ENCODE measurements at regions not wholly inside any gene's neighbourhood (a gene's known extent, or its start where the extent isn't known, plus 50 kb on each side); places are given as distances from the start of the nearest gene placed in this dataset.
"Not testable (repeated sequence)": the region's sequence is repeated elsewhere in the genome, so short reads cannot be mapped to it uniquely, and the experiment has no call there.

DNA sequence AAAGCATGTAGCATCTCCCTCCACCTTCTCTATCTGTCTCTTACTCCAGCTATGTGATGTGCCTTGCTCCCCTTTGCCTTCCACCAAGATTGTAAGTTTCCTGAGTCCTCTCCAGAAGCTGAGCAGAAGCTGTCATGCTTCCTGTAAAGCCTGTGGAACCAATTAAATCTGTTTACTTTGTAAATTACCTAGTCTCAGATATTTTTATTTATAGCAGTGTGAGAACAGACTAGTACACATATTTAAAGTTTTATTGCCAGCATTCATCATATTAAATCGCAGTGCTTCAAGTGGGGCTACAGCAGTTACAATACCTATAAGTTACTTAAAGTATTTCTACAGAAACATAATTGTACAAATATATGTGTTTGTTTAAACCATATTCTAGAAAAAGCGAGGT is 973.1 kb downstream of the SLC16A7 start:
- no peaks in the 10 kb centered on the region for H3K4me1 Mint-ChIP-seq (ENCODE audit: low read depth in 2 of 2)
- no peak overlapping the region for H3K4me3 Mint-ChIP-seq
- peaks cover 3% of the 10 kb centered on the region for H3K36me3 Mint-ChIP-seq (ENCODE audit: insufficient read depth)
- no peaks in the 10 kb centered on the region for H3K27me3 Mint-ChIP-seq
- no peak overlapping the region for H3K27ac Mint-ChIP-seq
- peaks cover 4 to 26% of the 10 kb centered on the region in 2 donors for H3K9me3 Mint-ChIP-seq
- ATAC-seq (replicated peaks) (no peak), DNase-seq (no peak)

DNA sequence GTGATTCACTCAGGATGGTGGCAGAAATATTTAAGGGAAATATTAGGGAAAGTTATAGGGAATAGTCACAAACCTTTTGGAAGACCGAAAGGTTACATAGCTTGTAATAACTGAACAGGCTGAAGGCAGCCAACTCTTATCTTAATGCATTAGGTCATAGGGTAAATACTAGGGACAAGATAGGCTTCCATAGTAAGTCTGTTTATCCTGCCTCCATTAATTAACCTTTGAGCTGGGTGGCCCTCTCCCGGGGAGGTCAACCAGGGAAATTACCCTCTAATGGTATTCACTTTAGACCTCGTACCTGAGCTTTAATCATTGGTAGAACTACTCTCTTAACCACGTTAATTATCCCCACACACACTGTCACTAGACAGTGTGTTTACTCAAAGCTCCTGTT is 981.8 kb downstream of the SLC16A7 start:
- H3K4me1 Mint-ChIP-seq (ENCODE audit: low read depth in 2 of 2), result no peaks in the 10 kb centered on the region
- H3K27ac Mint-ChIP-seq, result no peak overlapping the region
- peaks cover 4 to 7% of the 10 kb centered on the region in 2 donors for H3K9me3 Mint-ChIP-seq
- no peaks in the 10 kb centered on the region for H3K36me3 Mint-ChIP-seq (ENCODE audit: insufficient read depth)
- DNase-seq (no peak), ATAC-seq (replicated peaks) (no peak)
- no peaks in the 10 kb centered on the region for H3K27me3 Mint-ChIP-seq
- H3K4me3 Mint-ChIP-seq, result no peak overlapping the region

DNA sequence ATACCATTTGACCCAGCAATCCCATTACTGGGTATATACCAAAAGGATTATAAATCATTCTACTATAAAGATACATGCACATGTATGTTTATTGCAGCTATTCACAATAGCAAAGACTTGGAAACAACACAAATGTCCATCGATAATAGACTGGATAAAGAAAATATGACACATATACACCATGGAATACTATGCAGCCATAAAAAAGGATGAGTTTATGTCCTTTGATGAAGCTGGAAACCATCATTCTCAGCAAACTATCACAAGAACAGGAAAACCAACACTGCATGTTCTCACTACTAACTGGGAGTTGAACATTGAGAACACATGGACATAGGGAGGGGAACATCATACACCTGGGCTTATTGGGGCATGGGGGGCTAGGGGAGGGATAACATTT is 991.8 kb downstream of the SLC16A7 start:
- H3K4me3 Mint-ChIP-seq; H3K27ac Mint-ChIP-seq; DNase-seq; H3K36me3 Mint-ChIP-seq (ENCODE audit: insufficient read depth); ATAC-seq (replicated peaks); H3K27me3 Mint-ChIP-seq; H3K4me1 Mint-ChIP-seq (ENCODE audit: low read depth in 2 of 2): not testable (repeated sequence)
- peaks cover 3 to 19% of the 10 kb centered on the region in 2 donors for H3K9me3 Mint-ChIP-seq

DNA sequence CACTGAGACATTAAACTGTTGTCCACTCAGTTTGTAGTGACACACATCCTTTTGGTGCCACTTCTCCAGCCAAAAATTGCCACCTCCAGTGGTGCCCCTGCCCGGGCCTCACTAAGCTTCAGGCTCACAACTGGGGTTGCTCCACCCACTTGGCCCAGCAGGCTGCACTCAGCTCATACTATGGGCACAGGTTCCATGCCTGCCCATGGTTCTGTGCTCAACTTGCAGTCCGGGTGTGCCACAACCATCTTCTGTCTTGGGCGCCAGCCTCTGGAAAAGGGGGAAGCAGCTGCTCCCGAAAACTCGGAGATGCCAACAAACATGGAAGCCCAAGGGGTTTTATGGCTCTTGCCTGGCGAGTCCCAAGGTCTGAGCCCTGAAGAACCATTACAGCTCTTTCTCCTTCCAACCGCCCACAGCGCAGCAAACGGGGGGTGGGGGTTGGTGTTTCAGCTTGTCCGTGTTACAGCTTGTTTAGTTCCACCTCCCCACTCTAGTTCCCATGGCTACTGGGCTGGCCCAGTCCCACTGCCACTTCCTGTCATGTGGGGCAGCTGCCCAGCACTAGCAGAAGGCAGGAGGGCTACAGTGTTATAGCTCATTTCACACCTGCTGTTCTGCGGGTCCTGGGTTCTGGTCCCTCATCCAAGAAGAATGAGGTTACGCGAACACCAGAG is 998.3 kb downstream of the SLC16A7 start:
- ATAC-seq (replicated peaks), result no peak
- no peaks in the 10 kb centered on the region for H3K4me1 Mint-ChIP-seq (ENCODE audit: low read depth in 2 of 2)

DNA sequence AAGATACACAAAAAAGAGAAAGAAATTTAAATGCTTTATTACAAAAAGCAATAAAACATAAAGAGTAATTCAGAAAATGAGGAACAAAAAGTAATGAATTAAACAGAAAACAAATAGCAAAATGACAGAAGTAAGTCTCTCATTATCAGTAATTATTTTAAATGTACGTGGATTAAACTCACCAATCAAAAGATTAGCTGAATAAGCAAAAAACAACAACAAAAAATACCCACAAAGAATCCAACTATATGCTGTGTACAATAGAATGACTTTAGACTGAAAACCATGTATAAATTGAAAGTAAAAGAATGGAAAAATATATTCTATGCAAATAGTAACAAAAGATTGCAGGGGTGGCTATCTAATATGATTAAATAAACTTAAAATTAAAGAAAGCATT is 1006.8 kb downstream of the SLC16A7 start:
- DNase-seq (no peak), ATAC-seq (replicated peaks) (no peak)
- H3K4me3 Mint-ChIP-seq, result no peak overlapping the region
- no peak overlapping the region for H3K27ac Mint-ChIP-seq
- H3K36me3 Mint-ChIP-seq (ENCODE audit: insufficient read depth), result no peaks in the 10 kb centered on the region
- no peaks in the 10 kb centered on the region for H3K4me1 Mint-ChIP-seq (ENCODE audit: low read depth in 2 of 2)
- peaks cover 0 to 6% of the 10 kb centered on the region in 2 donors for H3K9me3 Mint-ChIP-seq
- H3K27me3 Mint-ChIP-seq, result no peaks in the 10 kb centered on the region

More for the DNA sequence above, 998.3 kb downstream of the SLC16A7 start:
- H3K36me3 Mint-ChIP-seq (ENCODE audit: insufficient read depth), result no peaks in the 10 kb centered on the region
- H3K4me3 Mint-ChIP-seq, result no peak overlapping the region
- no peak for DNase-seq
- H3K9me3 Mint-ChIP-seq, result peaks cover 3 to 17% of the 10 kb centered on the region in 2 donors
- H3K27me3 Mint-ChIP-seq, result no peaks in the 10 kb centered on the region
- H3K27ac Mint-ChIP-seq, result no peak overlapping the region

DNA sequence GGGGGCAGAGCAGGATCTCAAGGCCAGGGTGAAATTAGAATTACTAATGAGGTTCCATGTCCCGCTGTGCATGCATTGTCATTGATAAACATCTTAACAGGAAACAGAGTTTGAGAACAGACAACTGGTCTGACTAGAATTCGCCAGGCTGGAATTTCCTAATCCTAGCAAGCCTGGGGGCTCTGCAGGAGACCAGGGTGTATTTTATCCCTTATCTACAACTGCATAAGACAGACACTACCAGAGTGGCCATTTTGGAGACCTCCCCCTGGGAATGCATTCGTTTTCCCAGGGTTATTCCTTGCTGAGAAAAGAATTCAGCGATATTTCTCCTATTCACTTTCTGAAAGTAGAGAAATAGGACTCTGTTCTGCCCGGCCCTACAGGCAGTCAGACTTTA is 1007.6 kb downstream of the SLC16A7 start:
- not testable (repeated sequence) for H3K27ac Mint-ChIP-seq; H3K27me3 Mint-ChIP-seq; H3K4me1 Mint-ChIP-seq (ENCODE audit: low read depth in 2 of 2); ATAC-seq (replicated peaks); H3K4me3 Mint-ChIP-seq; DNase-seq; H3K9me3 Mint-ChIP-seq; H3K36me3 Mint-ChIP-seq (ENCODE audit: insufficient read depth)

DNA sequence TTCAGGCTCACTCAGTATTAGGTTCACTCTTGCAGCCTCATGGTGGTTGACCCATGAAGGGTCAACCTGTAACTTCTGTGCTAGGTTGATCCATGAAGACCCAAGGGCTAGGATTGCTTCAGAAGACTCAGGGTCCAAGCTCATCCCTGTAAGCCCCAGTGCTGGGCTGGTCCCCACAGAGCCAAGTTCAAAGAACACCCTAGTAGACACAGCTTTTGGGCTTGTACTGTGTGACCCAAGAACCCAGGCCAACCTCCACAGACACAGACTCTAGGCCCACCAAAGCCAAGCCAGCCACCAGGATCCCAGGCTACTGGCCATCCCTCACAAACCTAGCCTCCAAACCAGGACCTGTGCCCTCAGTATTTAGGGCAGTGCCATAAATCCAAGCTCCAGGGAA is 1020.6 kb downstream of the SLC16A7 start:
- H3K4me3 Mint-ChIP-seq, result no peak overlapping the region
- H3K36me3 Mint-ChIP-seq (ENCODE audit: insufficient read depth), result no peaks in the 10 kb centered on the region
- no peak for ATAC-seq (replicated peaks)
- peaks cover 6 to 21% of the 10 kb centered on the region in 2 donors for H3K9me3 Mint-ChIP-seq
- no peaks in the 10 kb centered on the region for H3K4me1 Mint-ChIP-seq (ENCODE audit: low read depth in 2 of 2)
- no peaks in the 10 kb centered on the region for H3K27me3 Mint-ChIP-seq
- no peak overlapping the region for H3K27ac Mint-ChIP-seq
- no peak for DNase-seq

DNA sequence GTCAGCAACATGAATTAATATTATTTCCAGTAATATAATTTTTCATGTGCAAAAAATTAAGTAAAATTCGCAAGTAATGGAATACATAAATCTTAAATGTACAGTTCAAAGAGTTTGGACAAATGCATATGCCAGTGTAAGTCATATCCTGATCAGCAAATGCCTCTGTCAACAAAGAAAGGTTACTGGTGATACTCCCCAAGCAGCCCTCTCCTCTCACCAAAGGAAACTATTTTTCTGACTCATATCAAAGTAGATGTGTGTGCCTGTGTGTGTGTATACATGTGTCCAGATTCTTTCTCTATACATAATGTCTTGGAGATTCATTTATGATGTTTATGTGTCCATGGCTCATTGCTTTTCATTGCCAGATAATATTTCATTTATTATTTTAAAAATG is 1035.0 kb downstream of the SLC16A7 start:
- H3K4me3 Mint-ChIP-seq, result no peak overlapping the region
- ATAC-seq (replicated peaks) (no peak), DNase-seq (no peak)
- H3K36me3 Mint-ChIP-seq (ENCODE audit: insufficient read depth), result no peaks in the 10 kb centered on the region
- no peaks in the 10 kb centered on the region for H3K4me1 Mint-ChIP-seq (ENCODE audit: low read depth in 2 of 2)
- H3K27me3 Mint-ChIP-seq, result no peaks in the 10 kb centered on the region
- H3K27ac Mint-ChIP-seq, result no peak overlapping the region
- peaks cover 0 to 2% of the 10 kb centered on the region in 2 donors for H3K9me3 Mint-ChIP-seq

DNA sequence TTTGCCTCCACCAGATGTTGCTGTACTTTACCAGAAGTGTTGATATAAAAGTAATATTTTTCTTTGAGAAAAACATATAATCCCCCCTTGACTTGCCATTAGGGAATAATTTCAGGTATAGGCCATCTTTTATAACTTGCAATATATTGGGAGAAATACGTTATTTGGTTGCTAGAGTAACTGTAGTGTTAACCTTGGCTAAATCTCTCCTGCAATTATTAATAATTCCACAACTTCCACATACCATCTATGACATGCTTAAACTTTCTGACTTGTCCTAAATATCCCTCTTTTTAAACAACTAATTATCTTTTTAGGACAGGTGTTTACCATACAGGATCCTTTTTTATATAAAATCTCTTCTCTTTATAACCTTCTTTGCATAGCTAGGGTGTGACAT is 1048.2 kb downstream of the SLC16A7 start:
- H3K27ac Mint-ChIP-seq, result no peak overlapping the region
- H3K36me3 Mint-ChIP-seq (ENCODE audit: insufficient read depth), result no peaks in the 10 kb centered on the region
- H3K9me3 Mint-ChIP-seq, result peaks cover 8 to 9% of the 10 kb centered on the region in 2 donors

DNA sequence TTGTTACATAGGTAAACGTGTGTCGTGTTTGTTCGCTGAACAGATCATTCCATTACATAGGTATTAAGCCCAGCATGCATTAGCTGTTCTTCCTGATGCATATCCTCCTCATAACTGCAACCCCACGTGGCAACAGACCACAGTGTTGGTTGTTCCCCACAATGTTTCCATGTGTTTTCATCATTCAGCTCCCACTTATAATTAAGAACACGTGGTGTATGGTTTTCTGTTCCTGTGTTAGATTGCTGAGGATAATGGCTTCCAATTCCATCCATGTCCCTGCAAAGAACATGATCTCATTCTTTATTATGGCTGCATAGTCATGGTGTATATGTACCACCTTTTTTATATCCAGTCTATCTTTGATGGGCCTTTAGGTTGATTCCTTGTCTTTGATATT is 1071.1 kb downstream of the SLC16A7 start:
- no peak for DNase-seq
- Mint-ChIP-seq H3K4me1 (ENCODE audit: low read depth in 2 of 2) (no peaks in the 10 kb centered on the region), H3K36me3 (ENCODE audit: insufficient read depth) (no peaks in the 10 kb centered on the region), H3K4me3 (no peak overlapping the region), H3K27me3 (no peaks in the 10 kb centered on the region), H3K9me3 (peaks cover 3 to 21% of the 10 kb centered on the region in 2 donors), H3K27ac (no peak overlapping the region)
- no peak for ATAC-seq (replicated peaks)

More for the DNA sequence above, 1048.2 kb downstream of the SLC16A7 start:
- H3K4me1 Mint-ChIP-seq (ENCODE audit: low read depth in 2 of 2), result no peaks in the 10 kb centered on the region
- H3K4me3 Mint-ChIP-seq, result no peak overlapping the region
- ATAC-seq (replicated peaks) (no peak), DNase-seq (no peak)
- no peaks in the 10 kb centered on the region for H3K27me3 Mint-ChIP-seq

DNA sequence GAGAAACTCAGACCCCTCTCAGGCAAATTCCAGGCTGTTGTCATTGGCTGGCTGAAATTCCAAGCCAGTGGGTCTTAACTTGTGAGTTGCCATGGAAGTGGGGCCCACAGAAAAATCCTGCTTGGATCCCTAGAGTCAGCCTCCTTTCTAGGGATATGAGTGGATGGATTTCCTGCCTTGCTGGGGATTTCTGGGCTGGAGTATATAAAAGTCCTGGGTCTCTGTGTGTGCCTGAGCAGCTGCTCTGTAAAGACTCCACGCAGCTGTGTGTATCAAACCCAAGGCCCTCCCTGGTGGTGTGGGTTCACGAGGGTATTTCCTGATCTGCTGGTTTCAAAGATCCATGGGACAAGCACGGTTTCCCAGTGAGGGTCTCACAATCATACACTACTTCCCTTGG is 1077.1 kb downstream of the SLC16A7 start:
- ATAC-seq (replicated peaks) (no peak), DNase-seq (no peak)
- Mint-ChIP-seq H3K9me3 (peaks cover 9 to 21% of the 10 kb centered on the region in 2 donors), H3K36me3 (ENCODE audit: insufficient read depth) (no peaks in the 10 kb centered on the region), H3K4me1 (ENCODE audit: low read depth in 2 of 2) (no peaks in the 10 kb centered on the region), H3K27ac (no peak overlapping the region), H3K27me3 (no peaks in the 10 kb centered on the region), H3K4me3 (no peak overlapping the region)

DNA sequence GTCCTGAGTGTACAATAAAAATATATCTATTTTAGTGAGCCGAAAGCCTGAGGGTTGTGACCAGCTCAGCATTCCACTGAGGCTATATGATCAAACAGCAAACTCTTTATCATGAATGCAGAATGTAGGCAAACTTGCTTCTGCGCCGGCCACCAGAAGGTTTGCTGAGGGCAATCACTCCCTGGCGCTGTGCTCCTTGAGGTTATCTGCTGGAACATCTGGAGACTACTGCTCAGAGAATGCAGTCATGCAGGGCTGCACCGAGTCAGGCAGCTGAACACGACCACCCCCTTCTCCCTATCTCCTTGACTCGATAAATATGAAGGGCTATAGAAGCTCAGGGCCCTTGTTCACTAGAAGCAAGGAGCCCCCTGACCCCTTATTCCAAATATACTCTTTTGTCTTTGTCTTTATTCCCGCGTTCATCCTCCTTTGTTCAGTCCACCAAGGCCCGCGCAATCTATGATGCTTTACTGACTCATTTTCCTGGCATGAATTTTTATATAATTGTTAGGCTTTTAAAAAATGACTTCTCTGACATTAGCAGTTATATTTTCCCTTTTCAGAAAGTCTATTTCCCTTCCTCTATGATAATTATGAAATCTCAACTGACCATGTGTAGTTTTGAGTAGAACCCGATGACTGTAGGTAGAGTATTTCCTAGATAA is 1089.3 kb downstream of the SLC16A7 start:
- Mint-ChIP-seq H3K4me1 (ENCODE audit: low read depth in 2 of 2) (no peaks in the 10 kb centered on the region), H3K27ac (no peak overlapping the region), H3K9me3 (peaks cover 7 to 14% of the 10 kb centered on the region in 2 donors), H3K36me3 (ENCODE audit: insufficient read depth) (no peaks in the 10 kb centered on the region), H3K27me3 (no peaks in the 10 kb centered on the region), H3K4me3 (no peak overlapping the region)
- no peak for ATAC-seq (replicated peaks)
- DNase-seq, result no peak

DNA sequence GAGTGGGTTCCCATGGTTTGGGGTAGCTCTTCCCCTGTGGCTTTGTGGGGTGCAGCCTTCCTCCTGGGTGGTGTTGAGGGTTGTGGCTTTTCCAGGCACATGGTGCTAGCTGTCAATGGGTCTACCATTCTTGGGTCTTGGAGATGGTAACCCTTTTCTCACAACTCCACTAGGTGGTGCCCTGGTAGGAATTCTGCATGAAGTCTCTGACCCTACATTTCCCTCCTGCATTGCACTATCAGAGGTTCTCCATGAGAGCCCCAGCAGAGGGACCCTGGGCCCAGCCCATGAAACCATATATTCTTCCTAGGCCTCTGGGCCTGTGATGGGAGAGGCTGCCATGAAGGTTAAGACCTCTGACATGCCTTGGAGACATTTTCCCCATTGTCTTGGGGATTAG is 1093.3 kb downstream of the SLC16A7 start:
- no peaks in the 10 kb centered on the region for H3K4me1 Mint-ChIP-seq (ENCODE audit: low read depth in 2 of 2)
- DNase-seq (no peak), ATAC-seq (replicated peaks) (no peak)
- no peaks in the 10 kb centered on the region for H3K36me3 Mint-ChIP-seq (ENCODE audit: insufficient read depth)
- no peaks in the 10 kb centered on the region for H3K27me3 Mint-ChIP-seq
- peaks cover 9 to 14% of the 10 kb centered on the region in 2 donors for H3K9me3 Mint-ChIP-seq
- no peak overlapping the region for H3K4me3 Mint-ChIP-seq
- no peak overlapping the region for H3K27ac Mint-ChIP-seq

DNA sequence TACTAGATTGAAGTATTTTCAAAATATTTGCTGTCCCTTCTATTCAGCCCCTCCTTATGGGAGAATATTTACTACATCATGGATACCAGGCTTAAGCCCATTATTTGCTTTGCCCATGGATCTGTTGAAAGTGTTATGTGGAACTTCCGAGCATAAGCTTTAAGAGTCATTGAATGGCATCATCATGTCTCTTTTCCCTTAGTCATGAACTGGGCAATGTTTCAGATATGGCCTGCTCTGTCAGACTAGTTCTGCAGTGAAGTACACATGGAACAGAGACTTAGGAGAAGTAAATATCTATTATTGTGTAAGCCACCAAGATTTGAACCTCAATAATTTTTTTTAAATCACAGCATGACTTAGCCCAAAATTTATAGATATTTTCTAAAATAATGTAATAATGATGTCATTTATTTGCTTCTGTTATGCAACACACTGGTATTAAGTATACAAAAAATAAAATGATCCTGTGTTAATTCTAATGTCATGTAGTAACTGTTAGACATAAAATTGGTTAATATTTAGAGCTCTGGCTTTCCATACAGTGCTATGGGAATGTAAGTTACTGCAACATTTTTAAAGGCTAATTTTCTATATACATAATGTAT is 1097.3 kb downstream of the SLC16A7 start:
- no peaks in the 10 kb centered on the region for H3K36me3 Mint-ChIP-seq (ENCODE audit: insufficient read depth)
- H3K4me1 Mint-ChIP-seq (ENCODE audit: low read depth in 2 of 2), result no peaks in the 10 kb centered on the region
- ATAC-seq (replicated peaks) (no peak), DNase-seq (no peak)
- no peak overlapping the region for H3K4me3 Mint-ChIP-seq
- H3K27me3 Mint-ChIP-seq, result no peaks in the 10 kb centered on the region
- no peak overlapping the region for H3K27ac Mint-ChIP-seq
- H3K9me3 Mint-ChIP-seq, result peaks cover 9% of the 10 kb centered on the region in 2 donors
